ENCODE measurements at regions not wholly inside any gene's neighbourhood (a gene's known extent, or its start where the extent isn't known, plus 50 kb on each side); places are given as distances from the start of the nearest gene placed in this dataset.

GRCh38 chr4:33411182-33411581 is 2691.0 kb downstream of the PCDH7 start:
- no peaks in the 10 kb centered on the region for H4K20me1 ChIP-seq (ENCODE audit: control insufficient read depth, insufficient read depth, insufficient read length)
- no peak overlapping the region for H3K56ac ChIP-seq (ENCODE audit: insufficient read length, low read depth, low read length)
- H3K4me2 ChIP-seq (ENCODE audit: insufficient read depth, insufficient read length, low read length), result no peak overlapping the region
- H3K79me2 ChIP-seq (ENCODE audit: insufficient read depth, low read length), result no peaks in the 10 kb centered on the region
- no peak overlapping the region for H3K4ac ChIP-seq (ENCODE audit: low read depth, low read length)
- no peaks in the 10 kb centered on the region for H3K79me1 ChIP-seq (ENCODE audit: insufficient read depth, low read depth, low read length, poor library complexity, severe bottlenecking)
- H3K9ac ChIP-seq (ENCODE audit: extremely low read depth, insufficient read length, low read length), result no peak overlapping the region
- Mint-ChIP-seq H3K36me3 (ENCODE audit: insufficient read depth in 1 of 3, low read depth in 3 of 3) (peaks cover 4 to 23% (median 8%) of the 10 kb centered on the region in 3 experiments), H3K4me1 (peaks cover 0 to 3% of the 10 kb centered on the region in 2 experiments; a peak in 1 of 4 replicates), H3K27ac (no peak overlapping the region), H3K9me3 (peaks cover 21 to 25% of the 10 kb centered on the region in 2 experiments), H3K4me3 (no peak overlapping the region), H3K27me3 (ENCODE audit: low read depth) (no peaks in the 10 kb centered on the region)
- H3K27me3 ChIP-seq (ENCODE audit: insufficient read depth, low read length), result no peaks in the 10 kb centered on the region
- no peak overlapping the region for H2AK5ac ChIP-seq (ENCODE audit: insufficient read length, low read length)
- H3K9me3 ChIP-seq (ENCODE audit: control insufficient read depth, low read depth, low read length), result no peaks in the 10 kb centered on the region
- no peaks in the 10 kb centered on the region for H3K23me2 ChIP-seq (ENCODE audit: insufficient read length, low read depth, low read length, poor library complexity, severe bottlenecking)
- no peak overlapping the region for H4K5ac ChIP-seq (ENCODE audit: insufficient read length, low read depth, low read length)
- H3K4me1 ChIP-seq (ENCODE audit: insufficient read depth, low read length), result no peaks in the 10 kb centered on the region
- no peak overlapping the region for H2BK120ac ChIP-seq (ENCODE audit: low read depth, low read length, poor library complexity, severe bottlenecking)
- no peak overlapping the region for H3K27ac ChIP-seq (ENCODE audit: insufficient read length, low read depth, low read length)
- H2BK12ac ChIP-seq (ENCODE audit: insufficient read length, low read depth, low read length), result no peak overlapping the region
- DNase-seq, result no peak
- H2BK15ac ChIP-seq (ENCODE audit: low read depth, low read length), result no peak overlapping the region
- H3K23ac ChIP-seq (ENCODE audit: insufficient read length, low read depth, low read length), result no peak overlapping the region
- no peak overlapping the region for H2AFZ ChIP-seq (ENCODE audit: low read length)
- no peak overlapping the region for H2BK5ac ChIP-seq (ENCODE audit: insufficient read length, low read length)
- no peak overlapping the region for H2BK20ac ChIP-seq (ENCODE audit: low read depth, low read length, poor library complexity, severe bottlenecking)
- no peak overlapping the region for H4K8ac ChIP-seq (replicated peaks; ENCODE audit: insufficient read length, low read depth, low read length)
- no peak overlapping the region for H3K18ac ChIP-seq (ENCODE audit: insufficient read length, low read depth, low read length)
- H3K14ac ChIP-seq (ENCODE audit: insufficient read depth, low read length), result no peak overlapping the region
- no peak overlapping the region for H3T11ph ChIP-seq (ENCODE audit: low read length)
- TF ChIP-seq CTCF (conservative IDR thresholded peaks at IDR 0.05), result no peak
- H4K91ac ChIP-seq (ENCODE audit: insufficient read length, low read depth, low read length), result no peak overlapping the region
- no CpG with 5 or more reads among the region's 1 CpG for WGBS (ENCODE audit: extremely low coverage, insufficient read length, low lambda C conversion rate)

Measured in H9 (cell line).